D721Med (cell line): ENCODE measurements at regions not wholly inside any gene's neighbourhood (a gene's known extent, or its start where the extent isn't known, plus 50 kb on each side); places are given as distances from the start of the nearest gene placed in this dataset.

Experiments used
- DNase-seq: peaks from one replicate; pipeline ENCODE4 v3.0.0; 2011; ENCODE audit warnings: low spot score; ENCODE audit not compliant: insufficient read length
- FAIRE-seq: peaks from 2 replicates; lab custom pipeline; 2011; peaks lifted over from hg19 to GRCh38; lab: Jason Lieb, UNC
- CTCF ChIP-seq: IDR thresholded peaks from 2 replicates; pipeline ENCODE4 v1.5.1; 2012; ENCODE audit warnings: mild to moderate bottlenecking, control low read depth; ENCODE audit not compliant: insufficient read depth; ENCODE audit errors: missing control alignments

GRCh38 chr5:56461584-56461983 lies 228.5 kb upstream of the ANKRD55 start:
- TF ChIP-seq CTCF: no peak
- FAIRE-seq (no peak), DNase-seq (no peak)

- DNase-seq: no peak
- TF ChIP-seq CTCF: no peak
- no peak for FAIRE-seq
Observed at GRCh38 chr5:56460681-56461191, 227.6 kb upstream of the ANKRD55 start.

- no peak for DNase-seq
- FAIRE-seq: no peak
- TF ChIP-seq CTCF: no peak
Observed at GRCh38 chr5:56460195-56460546, 227.0 kb upstream of the ANKRD55 start.

- DNase-seq: no peak
- TF ChIP-seq CTCF: no peak
- no peak for FAIRE-seq
Observed at GRCh38 chr5:56459394-56460194, 226.5 kb upstream of the ANKRD55 start.

GRCh38 chr5:56457887-56458812 lies 225.0 kb upstream of the ANKRD55 start:
- FAIRE-seq: no peak

GRCh38 chr5:56456002-56456401 lies 222.9 kb upstream of the ANKRD55 start:
- FAIRE-seq: no peak
- no peak for TF ChIP-seq CTCF

More at GRCh38 chr5:56457887-56458812, 225.0 kb upstream of the ANKRD55 start:
- TF ChIP-seq CTCF: no peak
- DNase-seq: no peak

More at GRCh38 chr5:56456002-56456401, 222.9 kb upstream of the ANKRD55 start:
- DNase-seq: no peak
